NB4 (cell line): ENCODE measurements at regions not wholly inside any gene's neighbourhood (a gene's known extent, or its start where the extent isn't known, plus 50 kb on each side); places are given as distances from the start of the nearest gene placed in this dataset.

Experiments
- CTCF ChIP-seq: IDR thresholded peaks from one replicate; pipeline ENCODE4 v1.5.1; 2012; ENCODE audit warnings: low read depth, low read length
- MAX ChIP-seq: IDR thresholded peaks from 2 replicates; pipeline ENCODE4 v1.6.1; 2011; ENCODE audit warnings: low read depth, low read length
- MYC ChIP-seq: IDR thresholded peaks from 2 replicates; pipeline ENCODE4 v1.6.1; 2011; ENCODE audit warnings: low read depth, low read length
- POLR2A ChIP-seq: IDR thresholded peaks from 2 replicates; pipeline ENCODE4 v1.6.1; 2011; ENCODE audit warnings: mild to moderate bottlenecking; ENCODE audit not compliant: insufficient read length; ENCODE audit errors: extremely low read depth

- no peak for TF ChIP-seq MAX
- no peak for TF ChIP-seq CTCF
- no peak for TF ChIP-seq POLR2A
- TF ChIP-seq MYC: no peak
Measured at GRCh38 chr17:20706751-20707373, 127.3 kb downstream of the CDRT15L2 start.
